Activated CD8-positive, alpha-beta T cell treated with anti-CD3 and anti-CD28 coated beads for 36 hours (primary cell): ENCODE measurements at regions not wholly inside any gene's neighbourhood (a gene's known extent, or its start where the extent isn't known, plus 50 kb on each side); places are given as distances from the start of the nearest gene placed in this dataset.

ENCODE experiments used
- ATAC-seq: fragments of 200-7000 bp; cut with Tn5 transposase; one replicate; pipeline ENCODE4 v1.10.0; 2021; ENCODE audit warnings: mild to moderate bottlenecking, moderate library complexity
- CTCF ChIA-PET: fragments of 350-600 bp; sonication (Branson Sonifier 250); formaldehyde crosslinking; loops from one replicate; lab custom pipeline; 2021; ENCODE audit warnings: antibody characterized with exemption; lab: Charles Lee
- POLR2A ChIA-PET: fragments of 350-600 bp; sonication (Branson Sonifier 250); formaldehyde crosslinking; loops from one replicate; lab custom pipeline; 2021; ENCODE audit warnings: antibody characterized with exemption; lab: Charles Lee
- DNase-seq: peaks from one replicate; pipeline ENCODE4 v3.0.0-alpha.2; 2020
- H3K27ac Mint-ChIP-seq: one replicate; pipeline ENCODE4 v1.8.0; 2021; ENCODE audit warnings: mild to moderate bottlenecking, mixed read lengths
- H3K27me3 Mint-ChIP-seq: one replicate; pipeline ENCODE4 v1.8.0; 2021; ENCODE audit warnings: mixed read lengths
- H3K36me3 Mint-ChIP-seq: one replicate; pipeline ENCODE4 v1.8.0; 2021; ENCODE audit warnings: low read depth, mixed read lengths
- H3K4me1 Mint-ChIP-seq: one replicate; pipeline ENCODE4 v1.8.0; 2021; ENCODE audit warnings: low read depth, mixed read lengths
- H3K4me3 Mint-ChIP-seq: one replicate; pipeline ENCODE4 v1.8.0; 2021; ENCODE audit warnings: mild to moderate bottlenecking, moderate library complexity, mixed read lengths
- H3K9me3 Mint-ChIP-seq: one replicate; pipeline ENCODE4 v1.8.0; 2021; ENCODE audit warnings: mixed read lengths
- intact Hi-C: fragments of 100-400 bp; cut with micrococcal nuclease; formaldehyde crosslinking; loops from one replicate; pipeline ENCODE4 v1.10.0; 2022
- TF ChIP-seq, protein P1 (sequence below): fragments of 200-600 bp; IDR thresholded peaks from one replicate; pipeline ENCODE4 v1.8.0; 2022; ENCODE audit warnings: antibody characterized with exemption, mild to moderate bottlenecking

GRCh38 chr21:25361097-25361496, 246.2 kb downstream of the MRPL39 start:
- no peak for DNase-seq

DNA sequence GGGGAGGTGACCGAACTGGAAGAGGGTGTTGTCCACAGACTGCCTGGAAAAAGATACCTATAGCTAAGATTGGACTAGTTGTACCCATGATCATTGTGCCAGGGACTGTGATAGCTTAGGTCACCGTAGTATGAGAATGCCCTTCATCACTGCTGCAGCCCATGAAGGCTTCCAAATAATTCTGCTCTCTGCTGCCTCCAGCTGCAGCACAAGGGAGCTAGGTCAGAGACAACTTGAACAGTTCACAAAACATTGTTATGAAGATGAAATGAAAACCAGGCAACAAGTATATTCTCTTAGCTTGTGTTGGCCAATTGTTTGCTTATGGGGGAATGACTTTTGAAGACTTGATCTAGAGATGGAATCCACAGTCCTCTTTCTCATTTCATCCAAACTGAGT, 246.7 kb downstream of the MRPL39 start:
- ATAC-seq = peak; percentile 64
- Mint-ChIP-seq H3K4me3 (no peak overlapping the region), H3K27me3 (no peaks in the 10 kb centered on the region), H3K36me3 (no peaks in the 10 kb centered on the region), H3K27ac (no peak overlapping the region), H3K4me1 (peaks cover 24% of the 10 kb centered on the region), H3K9me3 (no peaks in the 10 kb centered on the region)
- CTCF ChIA-PET = interaction anchor here (0.9 to 2.8 kb wide), 10 partner anchors 10 to 77 kb away, joined by 3 to 21 read pairs (median 4); no protein-coding TSS in a partner anchor
- TF ChIP-seq, protein P1, sequence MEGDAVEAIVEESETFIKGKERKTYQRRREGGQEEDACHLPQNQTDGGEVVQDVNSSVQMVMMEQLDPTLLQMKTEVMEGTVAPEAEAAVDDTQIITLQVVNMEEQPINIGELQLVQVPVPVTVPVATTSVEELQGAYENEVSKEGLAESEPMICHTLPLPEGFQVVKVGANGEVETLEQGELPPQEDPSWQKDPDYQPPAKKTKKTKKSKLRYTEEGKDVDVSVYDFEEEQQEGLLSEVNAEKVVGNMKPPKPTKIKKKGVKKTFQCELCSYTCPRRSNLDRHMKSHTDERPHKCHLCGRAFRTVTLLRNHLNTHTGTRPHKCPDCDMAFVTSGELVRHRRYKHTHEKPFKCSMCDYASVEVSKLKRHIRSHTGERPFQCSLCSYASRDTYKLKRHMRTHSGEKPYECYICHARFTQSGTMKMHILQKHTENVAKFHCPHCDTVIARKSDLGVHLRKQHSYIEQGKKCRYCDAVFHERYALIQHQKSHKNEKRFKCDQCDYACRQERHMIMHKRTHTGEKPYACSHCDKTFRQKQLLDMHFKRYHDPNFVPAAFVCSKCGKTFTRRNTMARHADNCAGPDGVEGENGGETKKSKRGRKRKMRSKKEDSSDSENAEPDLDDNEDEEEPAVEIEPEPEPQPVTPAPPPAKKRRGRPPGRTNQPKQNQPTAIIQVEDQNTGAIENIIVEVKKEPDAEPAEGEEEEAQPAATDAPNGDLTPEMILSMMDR = peak; percentile 39
- POLR2A ChIA-PET = interaction anchor here (0.6 kb wide), 1 partner anchor 13 kb away, joined by 3 read pairs; no protein-coding TSS in a partner anchor
- peak; percentile 10 for DNase-seq
- intact Hi-C loops = no loop called here

More at GRCh38 chr21:25361097-25361496, 246.2 kb downstream of the MRPL39 start:
- no peak overlapping the region for H3K27ac Mint-ChIP-seq
- ChIA-PET CTCF (interaction anchor here (0.6 to 2.8 kb wide), 11 partner anchors 9 to 78 kb away, joined by 3 to 21 read pairs (median 4); no protein-coding TSS in a partner anchor), POLR2A (no interaction called here)
- no peak for ATAC-seq
- no peaks in the 10 kb centered on the region for H3K9me3 Mint-ChIP-seq
- no peak overlapping the region for H3K4me3 Mint-ChIP-seq
- no peaks in the 10 kb centered on the region for H3K36me3 Mint-ChIP-seq
- TF ChIP-seq, protein P1 = no peak
- intact Hi-C loops = no loop called here
- peaks cover 24% of the 10 kb centered on the region for H3K4me1 Mint-ChIP-seq
- no peaks in the 10 kb centered on the region for H3K27me3 Mint-ChIP-seq

DNA sequence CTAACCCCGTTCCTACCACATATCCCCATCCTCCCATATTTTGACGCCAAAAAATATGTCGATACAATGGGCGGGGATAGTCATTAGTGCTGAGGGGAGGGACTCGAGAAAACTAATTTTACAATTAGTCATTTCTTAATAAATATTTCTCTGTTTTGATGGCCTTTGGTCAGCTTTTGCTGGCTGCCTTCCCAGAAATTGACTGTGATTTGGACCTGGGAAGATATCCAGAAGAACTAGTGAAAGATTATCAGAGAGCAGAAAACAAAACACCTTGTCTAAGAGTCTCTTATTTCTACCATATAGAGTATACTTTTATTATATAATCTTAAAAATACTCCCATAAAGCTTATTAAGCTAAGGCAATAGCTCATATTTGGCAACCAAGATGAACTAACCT, 247.6 kb downstream of the MRPL39 start:
- Mint-ChIP-seq H3K36me3 (no peaks in the 10 kb centered on the region), H3K4me1 (peaks cover 24% of the 10 kb centered on the region), H3K27me3 (peaks cover 2% of the 10 kb centered on the region), H3K4me3 (no peak overlapping the region), H3K27ac (no peak overlapping the region), H3K9me3 (no peaks in the 10 kb centered on the region)
- ATAC-seq (no peak), DNase-seq (no peak)
- intact Hi-C loops = no loop called here
- CTCF ChIA-PET = interaction anchor here (1.0 to 2.8 kb wide), 3 partner anchors 9 to 63 kb away, joined by 3 to 21 read pairs (median 13); no protein-coding TSS in a partner anchor
- TF ChIP-seq, protein P1 = no peak
- POLR2A ChIA-PET = interaction anchor here (1.1 kb wide), 1 partner anchor 9 kb away, joined by 3 read pairs; no protein-coding TSS in a partner anchor

DNA sequence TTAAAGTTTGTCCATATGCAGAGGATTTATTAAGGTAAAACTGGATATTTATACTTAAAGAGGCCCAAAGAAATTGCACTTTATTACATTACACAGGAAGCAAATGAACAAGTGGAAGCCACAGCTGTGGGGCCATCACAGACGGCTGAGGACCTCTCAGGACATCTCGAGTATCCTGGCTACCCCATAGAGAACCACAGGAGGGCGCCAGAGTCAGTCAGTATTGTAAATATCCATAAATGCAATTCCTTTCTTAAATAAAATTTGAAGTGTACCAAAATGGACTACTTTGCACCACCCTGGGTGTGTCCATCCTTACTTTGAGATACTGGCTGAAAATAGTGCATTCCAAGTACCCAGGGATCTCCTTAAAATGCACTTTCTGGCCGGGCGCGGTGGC, 257.2 kb downstream of the MRPL39 start:
- peaks cover 5% of the 10 kb centered on the region for H3K4me1 Mint-ChIP-seq
- DNase-seq = peak; percentile 77
- H3K4me3 Mint-ChIP-seq = no peak overlapping the region
- ChIA-PET CTCF (interaction anchor here (0.7 to 4.2 kb wide), 5 partner anchors 11 to 258 kb away, joined by 3 to 54 read pairs (median 5); no protein-coding TSS in a partner anchor), POLR2A (interaction anchor here (0.8 kb wide), 2 partner anchors 214 to 230 kb away, joined by 3 read pairs; no protein-coding TSS in a partner anchor)
- peak; percentile 78 for ATAC-seq
- intact Hi-C loops = no loop called here
- no peaks in the 10 kb centered on the region for H3K36me3 Mint-ChIP-seq
- TF ChIP-seq, protein P1 = peak; percentile 75
- H3K27me3 Mint-ChIP-seq = peaks cover 29% of the 10 kb centered on the region
- peaks cover 3% of the 10 kb centered on the region for H3K9me3 Mint-ChIP-seq
- no peak overlapping the region for H3K27ac Mint-ChIP-seq

GRCh38 chr21:25343774-25344545, 263.3 kb downstream of the MRPL39 start:
- ChIA-PET POLR2A (no interaction called here), CTCF (no interaction called here)
- Mint-ChIP-seq H3K27ac (no peak overlapping the region), H3K4me1 (no peaks in the 10 kb centered on the region), H3K27me3 (peaks cover 18% of the 10 kb centered on the region), H3K4me3 (no peak overlapping the region), H3K9me3 (peaks cover 3% of the 10 kb centered on the region), H3K36me3 (no peaks in the 10 kb centered on the region)
- TF ChIP-seq, protein P1 = no peak
- no peak for ATAC-seq
- intact Hi-C loops = no loop called here
- no peak for DNase-seq
